ENCODE measurements at regions not wholly inside any gene's neighbourhood (a gene's known extent, or its start where the extent isn't known, plus 50 kb on each side); places are given as distances from the start of the nearest gene placed in this dataset.

GRCh38 chr13:26989261-26989956 lies 182.2 kb downstream of the USP12 start:
- no peak for DNase-seq

GRCh38 chr13:26988059-26988769 lies 183.4 kb downstream of the USP12 start:
- no peak for DNase-seq

GRCh38 chr13:26987486-26988013 lies 184.1 kb downstream of the USP12 start:
- DNase-seq = no peak

GRCh38 chr13:26985285-26985878 lies 186.2 kb downstream of the USP12 start:
- DNase-seq = peak; percentile 71 to 75

GRCh38 chr13:26984337-26984736 lies 187.3 kb downstream of the USP12 start:
- DNase-seq = no peak

- DNase-seq = no peak
Measured at GRCh38 chr13:26983543-26984320, 187.9 kb downstream of the USP12 start.

- no peak for DNase-seq
Measured at GRCh38 chr13:26980099-26981031, 191.2 kb downstream of the USP12 start.

GRCh38 chr13:26979334-26979733 lies 192.3 kb downstream of the USP12 start:
- no peak for DNase-seq

GRCh38 chr13:26978081-26978860 lies 193.3 kb downstream of the USP12 start:
- no peak for DNase-seq

- no peak for DNase-seq
Measured at GRCh38 chr13:26977541-26977940, 194.1 kb downstream of the USP12 start.

GRCh38 chr13:26976313-26976712 lies 195.3 kb downstream of the USP12 start:
- no peak for DNase-seq

- DNase-seq = no peak
Measured at GRCh38 chr13:26973946-26974345, 197.7 kb downstream of the USP12 start.

GRCh38 chr13:26973295-26973694 lies 198.3 kb downstream of the USP12 start:
- no peak for DNase-seq

- DNase-seq = peak; percentile 66 to 83
Measured at GRCh38 chr13:26971990-26972887, 199.4 kb downstream of the USP12 start.

GRCh38 chr13:26968431-26969341 lies 202.9 kb downstream of the USP12 start:
- DNase-seq = no peak

- DNase-seq = no peak
Measured at GRCh38 chr13:26967119-26968038, 204.2 kb downstream of the USP12 start.

- no peak for DNase-seq
Measured at GRCh38 chr13:26966701-26967080, 204.9 kb downstream of the USP12 start.

Measured in NCI-H2081 (cell line).